Suprapubic skin (tissue), 4 donors: ENCODE measurements at regions not wholly inside any gene's neighbourhood (a gene's known extent, or its start where the extent isn't known, plus 50 kb on each side); places are given as distances from the start of the nearest gene placed in this dataset.

Source experiments
- DNase-seq, 2 donors: peaks; one replicate each; pipeline ENCODE4 v3.0.0-alpha.2; 2019; ENCODE audit warnings: low spot score in 2 of 2
- H3K27ac ChIP-seq: fragments of 200-600 bp; sonication (generic); one replicate; pipeline ENCODE4 v1.5.1; 2019
- H3K27me3 ChIP-seq: fragments of 200-600 bp; sonication (generic); one replicate; pipeline ENCODE4 v1.5.1; 2019
- H3K36me3 ChIP-seq: fragments of 200-600 bp; sonication (generic); one replicate; pipeline ENCODE4 v1.5.1; 2019
- H3K4me1 ChIP-seq: fragments of 200-600 bp; sonication (generic); one replicate; pipeline ENCODE4 v1.5.1; 2019
- H3K4me3 ChIP-seq: fragments of 200-600 bp; sonication (generic); one replicate; pipeline ENCODE4 v1.5.1; 2019; ENCODE audit warnings: mild to moderate bottlenecking
- H3K9me3 ChIP-seq: fragments of 200-600 bp; sonication (generic); one replicate; pipeline ENCODE4 v1.5.1; 2019
- CTCF ChIP-seq, 2 donors: fragments of 200-600 bp in 1 of 2; fragments of 450-650 bp in 1 of 2; sonication (generic) in 1 of 2; IDR thresholded peaks; one replicate each; pipeline ENCODE4 v1.5.1; 2016 to 2019; ENCODE audit warnings: antibody characterized with exemption in 2 of 2, mild to moderate bottlenecking in 1 of 2, moderate library complexity in 1 of 2
- EP300 ChIP-seq: sonication (generic); formaldehyde crosslinking; IDR thresholded peaks from one replicate; pipeline ENCODE4 v1.6.1; 2017; ENCODE audit warnings: antibody characterized with exemption
- POLR2A ChIP-seq, 2 donors: fragments of 450-650 bp; IDR thresholded peaks; one replicate each; pipeline ENCODE4 v1.6.1; 2017; ENCODE audit warnings: antibody characterized with exemption in 2 of 2, mild to moderate bottlenecking in 2 of 2, moderate library complexity in 2 of 2
- POLR2AphosphoS5 ChIP-seq, 3 donors: sonication (generic); formaldehyde crosslinking; IDR thresholded peaks; one replicate each; pipeline ENCODE4 v1.6.1; 2017; ENCODE audit warnings: antibody characterized with exemption in 3 of 3
- WGBS: methylation state at CpG from one replicate; pipeline ENCODE4 v1.1.5; 2018; 5-methylcytosine and 5-hydroxymethylcytosine counted together

GRCh38 chr6:40722553-40723258, 135.5 kb upstream of the LRFN2 start:
- Histone ChIP-seq H3K27me3 (no peaks in the 10 kb centered on the region), H3K27ac (no peak overlapping the region), H3K4me3 (no peak overlapping the region), H3K36me3 (no peaks in the 10 kb centered on the region), H3K9me3 (no peaks in the 10 kb centered on the region), H3K4me1 (peaks cover 13% of the 10 kb centered on the region)
- DNase-seq = no peak
- TF ChIP-seq CTCF (IDR thresholded peaks at IDR 0.05) (no peak), POLR2AphosphoS5 (IDR thresholded peaks at IDR 0.05) (no peak), EP300 (no peak), POLR2A (IDR thresholded peaks at IDR 0.05) (no peak)
- WGBS = 83% methylated on average over 3 of the region's 3 CpGs

- TF ChIP-seq POLR2AphosphoS5 (IDR thresholded peaks at IDR 0.05) (no peak), EP300 (no peak), POLR2A (IDR thresholded peaks at IDR 0.05) (no peak), CTCF (IDR thresholded peaks at IDR 0.05) (no peak)
- DNase-seq = no peak
- Histone ChIP-seq H3K36me3 (no peaks in the 10 kb centered on the region), H3K4me1 (peaks cover 13% of the 10 kb centered on the region), H3K4me3 (no peak overlapping the region), H3K9me3 (no peaks in the 10 kb centered on the region), H3K27me3 (no peaks in the 10 kb centered on the region), H3K27ac (no peak overlapping the region)
- 91% methylated on average over 4 of the region's 4 CpGs for WGBS
These were observed 134.9 kb upstream of the LRFN2 start for GRCh38 chr6:40722091-40722490.

- H3K36me3 ChIP-seq = no peaks in the 10 kb centered on the region
- no peak overlapping the region for H3K4me3 ChIP-seq
- TF ChIP-seq CTCF (IDR thresholded peaks at IDR 0.05) (no peak), POLR2A (IDR thresholded peaks at IDR 0.05) (no peak), POLR2AphosphoS5 (IDR thresholded peaks at IDR 0.05) (no peak), EP300 (no peak)
- 89% methylated on average over 7 of the region's 7 CpGs for WGBS
- H3K9me3 ChIP-seq = no peaks in the 10 kb centered on the region
- no peaks in the 10 kb centered on the region for H3K27me3 ChIP-seq
- H3K4me1 ChIP-seq = peaks cover 13% of the 10 kb centered on the region
- no peak overlapping the region for H3K27ac ChIP-seq
- DNase-seq = no peak
These were observed 134.2 kb upstream of the LRFN2 start for GRCh38 chr6:40721271-40721952.

GRCh38 chr6:40720375-40720748, 133.2 kb upstream of the LRFN2 start:
- DNase-seq = no peak
- H3K4me3 ChIP-seq = no peak overlapping the region
- H3K27ac ChIP-seq = no peak overlapping the region
- no peak for TF ChIP-seq EP300
- TF ChIP-seq POLR2A (IDR thresholded peaks at IDR 0.05) = no peak
- TF ChIP-seq POLR2AphosphoS5 (IDR thresholded peaks at IDR 0.05) = no peak
- no peak for TF ChIP-seq CTCF (IDR thresholded peaks at IDR 0.05)
- H3K27me3 ChIP-seq = no peaks in the 10 kb centered on the region
- peaks cover 13% of the 10 kb centered on the region for H3K4me1 ChIP-seq
- WGBS = 66% methylated on average over 2 of the region's 2 CpGs
- H3K9me3 ChIP-seq = no peaks in the 10 kb centered on the region
- H3K36me3 ChIP-seq = no peaks in the 10 kb centered on the region

GRCh38 chr6:40719671-40720374, 132.7 kb upstream of the LRFN2 start:
- H3K9me3 ChIP-seq = no peaks in the 10 kb centered on the region
- no peaks in the 10 kb centered on the region for H3K27me3 ChIP-seq
- no peak overlapping the region for H3K27ac ChIP-seq
- WGBS = 58% methylated on average over 7 of the region's 7 CpGs
- H3K4me1 ChIP-seq = peaks cover 13% of the 10 kb centered on the region
- TF ChIP-seq CTCF (IDR thresholded peaks at IDR 0.05) (no peak), EP300 (no peak), POLR2AphosphoS5 (IDR thresholded peaks at IDR 0.05) (no peak), POLR2A (IDR thresholded peaks at IDR 0.05) (no peak)
- H3K36me3 ChIP-seq = no peaks in the 10 kb centered on the region
- peak overlapping the region; percentile 14 for H3K4me3 ChIP-seq
- no peak for DNase-seq
